ENCODE measurements at regions not wholly inside any gene's neighbourhood (a gene's known extent, or its start where the extent isn't known, plus 50 kb on each side); places are given as distances from the start of the nearest gene placed in this dataset.

DNA sequence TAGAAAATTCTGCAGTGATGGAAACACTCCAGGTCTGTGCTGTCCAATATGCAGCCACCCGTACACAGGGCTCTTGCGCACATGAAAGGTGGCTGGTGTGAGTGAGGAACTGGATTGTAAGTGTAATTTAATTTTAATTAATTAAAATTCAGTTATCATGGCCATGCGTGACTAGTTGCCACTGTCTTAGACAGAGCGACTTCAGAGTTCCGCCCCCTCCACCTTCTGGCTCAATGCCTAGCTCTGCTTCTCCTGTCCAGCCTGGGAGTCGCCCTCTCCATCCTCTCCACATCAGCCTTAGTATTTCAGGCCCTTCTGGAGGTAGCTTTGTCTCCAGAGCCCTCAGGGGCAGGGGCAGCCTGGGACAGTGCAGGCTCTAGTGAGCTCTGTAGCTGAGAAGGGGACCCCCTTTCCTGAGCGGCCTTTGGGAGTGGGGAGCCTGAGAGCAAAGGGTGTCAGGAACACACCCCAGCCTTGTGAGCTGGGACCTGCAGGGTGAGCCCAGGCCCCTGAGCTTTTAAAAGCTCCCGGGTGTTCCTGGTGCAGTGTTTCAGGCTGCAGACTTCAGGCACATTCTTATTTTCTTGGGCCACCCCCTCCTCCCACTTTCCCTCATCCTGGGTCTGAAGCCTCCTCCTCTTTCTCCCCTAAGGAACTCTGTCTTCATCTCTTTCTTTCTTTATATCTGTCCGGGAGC is 99.4 kb downstream of the IRF8 start:
- TF ChIP-seq, protein P1, sequence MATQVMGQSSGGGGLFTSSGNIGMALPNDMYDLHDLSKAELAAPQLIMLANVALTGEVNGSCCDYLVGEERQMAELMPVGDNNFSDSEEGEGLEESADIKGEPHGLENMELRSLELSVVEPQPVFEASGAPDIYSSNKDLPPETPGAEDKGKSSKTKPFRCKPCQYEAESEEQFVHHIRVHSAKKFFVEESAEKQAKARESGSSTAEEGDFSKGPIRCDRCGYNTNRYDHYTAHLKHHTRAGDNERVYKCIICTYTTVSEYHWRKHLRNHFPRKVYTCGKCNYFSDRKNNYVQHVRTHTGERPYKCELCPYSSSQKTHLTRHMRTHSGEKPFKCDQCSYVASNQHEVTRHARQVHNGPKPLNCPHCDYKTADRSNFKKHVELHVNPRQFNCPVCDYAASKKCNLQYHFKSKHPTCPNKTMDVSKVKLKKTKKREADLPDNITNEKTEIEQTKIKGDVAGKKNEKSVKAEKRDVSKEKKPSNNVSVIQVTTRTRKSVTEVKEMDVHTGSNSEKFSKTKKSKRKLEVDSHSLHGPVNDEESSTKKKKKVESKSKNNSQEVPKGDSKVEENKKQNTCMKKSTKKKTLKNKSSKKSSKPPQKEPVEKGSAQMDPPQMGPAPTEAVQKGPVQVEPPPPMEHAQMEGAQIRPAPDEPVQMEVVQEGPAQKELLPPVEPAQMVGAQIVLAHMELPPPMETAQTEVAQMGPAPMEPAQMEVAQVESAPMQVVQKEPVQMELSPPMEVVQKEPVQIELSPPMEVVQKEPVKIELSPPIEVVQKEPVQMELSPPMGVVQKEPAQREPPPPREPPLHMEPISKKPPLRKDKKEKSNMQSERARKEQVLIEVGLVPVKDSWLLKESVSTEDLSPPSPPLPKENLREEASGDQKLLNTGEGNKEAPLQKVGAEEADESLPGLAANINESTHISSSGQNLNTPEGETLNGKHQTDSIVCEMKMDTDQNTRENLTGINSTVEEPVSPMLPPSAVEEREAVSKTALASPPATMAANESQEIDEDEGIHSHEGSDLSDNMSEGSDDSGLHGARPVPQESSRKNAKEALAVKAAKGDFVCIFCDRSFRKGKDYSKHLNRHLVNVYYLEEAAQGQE (IDR thresholded peaks at IDR 0.05; ENCODE audit: insufficient read depth in 1 of 2, low read depth in 2 of 2, low read length in 1 of 2) = no peak
- TF ChIP-seq, protein P2, sequence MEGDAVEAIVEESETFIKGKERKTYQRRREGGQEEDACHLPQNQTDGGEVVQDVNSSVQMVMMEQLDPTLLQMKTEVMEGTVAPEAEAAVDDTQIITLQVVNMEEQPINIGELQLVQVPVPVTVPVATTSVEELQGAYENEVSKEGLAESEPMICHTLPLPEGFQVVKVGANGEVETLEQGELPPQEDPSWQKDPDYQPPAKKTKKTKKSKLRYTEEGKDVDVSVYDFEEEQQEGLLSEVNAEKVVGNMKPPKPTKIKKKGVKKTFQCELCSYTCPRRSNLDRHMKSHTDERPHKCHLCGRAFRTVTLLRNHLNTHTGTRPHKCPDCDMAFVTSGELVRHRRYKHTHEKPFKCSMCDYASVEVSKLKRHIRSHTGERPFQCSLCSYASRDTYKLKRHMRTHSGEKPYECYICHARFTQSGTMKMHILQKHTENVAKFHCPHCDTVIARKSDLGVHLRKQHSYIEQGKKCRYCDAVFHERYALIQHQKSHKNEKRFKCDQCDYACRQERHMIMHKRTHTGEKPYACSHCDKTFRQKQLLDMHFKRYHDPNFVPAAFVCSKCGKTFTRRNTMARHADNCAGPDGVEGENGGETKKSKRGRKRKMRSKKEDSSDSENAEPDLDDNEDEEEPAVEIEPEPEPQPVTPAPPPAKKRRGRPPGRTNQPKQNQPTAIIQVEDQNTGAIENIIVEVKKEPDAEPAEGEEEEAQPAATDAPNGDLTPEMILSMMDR (IDR thresholded peaks at IDR 0.05) = no peak
- TF ChIP-seq POLR2AphosphoS5 (IDR thresholded peaks at IDR 0.05; ENCODE audit: low read depth, low read length) (no peak), SIN3A (IDR thresholded peaks at IDR 0.05; ENCODE audit: borderline replicate concordance, insufficient read depth, low read depth, low read length) (no peak)

Data from Panc1 (cell line).